Activated effector memory CD4-positive, alpha-beta T cell treated with Interleukin-2 at 50 U/mL for 16 hours (primary cell): ENCODE measurements at regions not wholly inside any gene's neighbourhood (a gene's known extent, or its start where the extent isn't known, plus 50 kb on each side); places are given as distances from the start of the nearest gene placed in this dataset.
"Not testable (repeated sequence)": the region's sequence is repeated elsewhere in the genome, so short reads cannot be mapped to it uniquely, and the experiment has no call there.

Experiments
- DNase-seq: peaks from one replicate; pipeline ENCODE4 v3.0.0-alpha.2; 2020

GRCh38 chr5:118156181-118156580 is 832.2 kb downstream of the DTWD2 start:
- no peak for DNase-seq

- DNase-seq, result no peak
These were observed 841.5 kb downstream of the DTWD2 start for GRCh38 chr5:118146824-118147223.

DNA sequence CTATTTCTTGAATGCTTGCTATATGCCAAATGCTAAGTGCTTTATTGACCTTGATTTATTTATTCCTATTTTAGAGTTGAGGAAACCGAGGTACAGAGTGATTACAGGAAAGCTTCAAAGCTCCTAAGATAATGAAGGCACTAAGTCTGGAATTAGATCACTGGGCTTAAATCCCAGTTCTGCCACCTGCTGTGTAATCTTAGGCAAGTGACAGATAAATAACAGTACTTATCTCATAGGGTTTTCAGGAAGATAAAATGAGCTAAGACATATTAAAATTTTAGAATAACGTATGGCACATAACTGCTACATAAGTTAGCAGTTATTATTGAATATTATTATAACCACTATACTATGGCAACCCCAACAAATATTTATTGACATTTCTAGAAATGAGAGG is 843.8 kb downstream of the DTWD2 start:
- no peak for DNase-seq

GRCh38 chr5:118139361-118139760 is 849.0 kb downstream of the DTWD2 start:
- no peak for DNase-seq

DNA sequence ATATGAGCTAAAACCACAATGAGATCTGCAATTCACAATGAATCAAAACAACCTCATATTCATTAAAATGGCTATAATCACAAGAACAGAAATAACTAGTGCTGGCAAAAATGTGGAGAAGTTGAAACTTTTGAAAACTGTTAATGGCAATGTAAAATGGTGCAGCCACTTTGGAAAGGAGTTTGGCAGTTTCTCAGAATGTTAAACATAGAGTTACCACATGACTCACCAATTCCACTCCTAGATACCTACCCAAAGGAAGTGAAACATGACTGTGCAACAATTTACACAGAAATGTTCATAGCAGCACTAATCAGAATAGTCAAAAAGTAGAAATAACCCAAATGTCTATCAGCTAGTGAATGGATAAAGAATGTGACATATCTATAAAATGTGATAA is 862.2 kb downstream of the DTWD2 start:
- no peak for DNase-seq

DNA sequence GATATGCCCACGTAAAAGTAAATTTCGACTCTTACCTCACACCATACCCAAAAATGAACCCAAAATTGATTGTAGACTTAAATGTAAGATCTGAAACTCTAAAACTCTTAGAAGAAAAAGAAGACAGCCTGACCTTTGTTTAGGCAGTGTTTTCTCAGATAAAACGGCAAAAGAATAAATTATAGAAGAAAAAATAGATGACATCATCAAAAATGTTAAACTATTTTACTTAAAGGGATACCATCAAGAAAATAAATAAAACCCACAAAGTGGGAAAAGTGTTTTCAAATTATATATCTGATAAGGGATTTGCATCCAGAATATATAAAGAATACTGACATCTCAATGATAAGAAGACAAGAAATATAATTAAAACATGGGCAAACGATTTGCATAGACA is 862.7 kb downstream of the DTWD2 start:
- no peak for DNase-seq

GRCh38 chr5:118121258-118121657 is 867.1 kb downstream of the DTWD2 start:
- no peak for DNase-seq

DNA sequence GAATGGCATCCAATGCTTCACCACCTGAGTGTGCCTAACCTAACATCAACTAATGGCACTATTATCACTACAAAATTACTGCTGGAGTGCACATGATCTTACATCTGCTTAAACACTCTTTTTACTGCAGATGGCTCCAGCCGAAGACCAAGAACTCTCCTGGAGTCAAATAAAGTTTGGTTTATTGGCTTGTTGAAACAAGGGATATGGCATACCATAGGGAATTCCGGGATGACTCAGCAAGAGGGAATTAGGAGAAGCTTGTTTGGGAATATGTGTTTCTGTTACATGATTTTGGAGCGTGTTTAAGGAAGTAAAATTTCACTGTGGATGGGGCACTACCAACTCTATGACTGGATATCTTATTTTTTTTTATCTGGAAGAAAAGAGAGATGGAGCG is 872.6 kb downstream of the DTWD2 start:
- DNase-seq, result no peak

DNA sequence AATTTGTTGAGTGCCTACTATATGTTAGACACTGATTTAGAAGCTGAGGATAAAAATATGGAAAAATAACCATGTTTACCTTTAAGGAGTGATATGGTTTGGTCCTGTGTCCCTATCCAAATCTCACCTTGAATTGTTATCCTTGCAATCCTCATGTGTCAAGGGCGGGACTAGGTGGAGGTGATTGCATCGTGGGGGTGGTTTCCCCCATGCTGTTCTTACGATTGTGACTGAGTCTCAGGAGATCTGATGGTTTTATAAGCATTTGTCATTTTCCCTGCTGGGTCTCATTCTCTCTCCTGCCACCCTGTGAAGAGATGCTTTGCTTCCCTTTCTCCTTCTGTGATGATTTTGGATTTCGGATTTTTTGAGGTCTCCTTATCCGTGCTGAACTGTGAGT is 876.4 kb downstream of the DTWD2 start:
- DNase-seq, result no peak

GRCh38 chr5:118107246-118107645 is 881.1 kb downstream of the DTWD2 start:
- not testable (repeated sequence) for DNase-seq

DNA sequence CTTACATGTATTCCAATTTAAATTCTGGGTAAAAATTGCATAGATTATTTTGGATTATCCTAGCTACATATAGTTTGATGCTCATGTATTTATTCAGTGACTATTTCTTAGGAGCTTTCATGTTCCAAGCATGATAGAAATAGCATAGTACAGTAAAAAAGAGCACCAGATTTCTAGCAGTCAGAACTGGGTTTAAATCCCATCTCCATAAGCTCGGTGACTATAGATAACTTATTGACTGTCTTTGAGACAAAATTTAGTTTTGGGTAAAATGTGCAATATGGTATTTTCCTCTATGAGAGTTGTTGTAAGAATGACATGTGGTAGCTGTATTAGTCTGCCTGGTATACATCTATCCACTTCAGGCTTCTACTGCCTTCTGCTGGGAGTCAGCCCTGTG is 889.6 kb downstream of the DTWD2 start:
- no peak for DNase-seq

- no peak for DNase-seq
These were observed 893.2 kb downstream of the DTWD2 start for GRCh38 chr5:118095115-118095514.

- no peak for DNase-seq
These were observed 899.9 kb downstream of the DTWD2 start for GRCh38 chr5:118088448-118088847.

DNA sequence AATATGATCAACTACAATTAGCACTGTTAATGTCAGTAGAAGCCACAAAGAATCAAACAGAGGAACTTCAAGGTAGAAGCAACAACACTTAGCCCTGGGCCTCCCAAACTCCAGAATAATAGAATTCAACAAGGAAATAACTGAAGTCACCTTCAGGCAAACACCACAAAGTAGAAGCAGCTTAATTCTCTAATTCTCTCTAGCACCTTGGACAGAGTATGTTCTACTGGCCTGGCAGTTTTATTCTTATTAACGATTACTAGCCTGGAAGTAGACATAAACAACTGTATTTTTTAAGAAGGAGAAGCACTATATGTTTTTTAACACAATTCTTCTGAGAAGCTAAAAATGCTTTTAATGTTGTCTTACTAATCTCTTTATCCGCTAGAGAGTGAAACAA is 911.9 kb downstream of the DTWD2 start:
- no peak for DNase-seq

DNA sequence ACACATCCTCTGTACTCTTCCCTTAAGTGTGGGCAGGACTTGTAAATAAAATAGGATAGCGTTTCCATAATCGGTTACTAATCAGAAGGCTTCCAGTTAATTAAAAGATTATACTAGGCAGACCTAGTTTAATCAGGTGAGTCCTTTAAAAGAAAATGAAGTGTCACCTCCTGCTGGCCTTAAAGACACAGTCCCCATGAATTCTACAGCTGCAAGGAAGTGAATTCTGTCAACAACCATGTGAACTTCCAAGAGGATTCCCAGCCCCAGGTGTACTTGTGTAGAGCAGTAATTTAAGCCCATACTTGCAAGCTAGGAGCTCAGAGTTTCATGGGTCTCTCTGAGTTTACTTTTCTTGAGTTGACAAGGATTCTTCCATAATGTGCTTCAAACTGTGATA is 918.3 kb downstream of the DTWD2 start:
- no peak for DNase-seq

- no peak for DNase-seq
These were observed 918.9 kb downstream of the DTWD2 start for GRCh38 chr5:118069452-118069851.

GRCh38 chr5:118068886-118069285 is 919.5 kb downstream of the DTWD2 start:
- no peak for DNase-seq

- not testable (repeated sequence) for DNase-seq
These were observed 924.5 kb downstream of the DTWD2 start for GRCh38 chr5:118063836-118064235.

GRCh38 chr5:118060833-118061232 is 927.5 kb downstream of the DTWD2 start:
- DNase-seq, result no peak

DNA sequence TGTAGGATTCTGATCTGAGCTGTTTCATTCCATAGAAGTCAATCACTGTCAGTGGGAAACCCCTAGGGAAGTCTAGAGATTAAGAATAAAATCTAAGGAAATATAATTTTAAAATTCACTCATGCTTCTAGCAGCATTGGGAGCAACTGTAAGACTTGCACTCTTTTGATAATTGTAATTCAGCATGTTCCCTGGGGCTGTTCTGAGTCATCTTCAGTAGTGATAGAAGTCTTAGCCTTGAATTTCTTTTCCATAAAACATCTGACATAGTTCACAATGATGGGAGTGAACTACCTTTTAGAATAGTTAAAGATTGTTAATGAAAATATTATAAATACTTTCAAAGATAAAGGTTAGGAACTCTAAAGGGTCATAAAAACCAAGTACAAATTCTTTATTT is 935.8 kb downstream of the DTWD2 start:
- no peak for DNase-seq

DNA sequence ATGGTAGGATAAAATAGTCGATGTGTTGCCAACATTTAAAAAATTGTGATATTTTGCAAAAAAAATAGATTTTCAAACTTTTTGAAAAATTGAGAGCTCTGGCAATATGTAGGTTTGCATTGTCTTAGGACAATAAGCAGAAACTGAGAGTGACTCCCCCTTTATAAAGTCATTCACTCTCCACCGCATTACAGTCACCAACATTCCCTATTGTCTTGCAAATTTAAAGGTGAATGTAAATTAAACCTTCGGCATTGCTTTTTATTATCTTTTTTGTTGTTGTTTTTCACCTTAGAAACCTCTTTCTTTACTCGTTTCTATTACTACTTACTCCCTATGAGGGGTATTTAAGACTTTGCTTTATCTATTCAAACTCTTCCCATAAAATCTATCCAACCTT is 944.2 kb downstream of the DTWD2 start:
- DNase-seq, result no peak

- no peak for DNase-seq
These were observed 944.8 kb downstream of the DTWD2 start for GRCh38 chr5:118043531-118043930.

GRCh38 chr5:118042076-118042475 is 946.3 kb downstream of the DTWD2 start:
- no peak for DNase-seq

DNA sequence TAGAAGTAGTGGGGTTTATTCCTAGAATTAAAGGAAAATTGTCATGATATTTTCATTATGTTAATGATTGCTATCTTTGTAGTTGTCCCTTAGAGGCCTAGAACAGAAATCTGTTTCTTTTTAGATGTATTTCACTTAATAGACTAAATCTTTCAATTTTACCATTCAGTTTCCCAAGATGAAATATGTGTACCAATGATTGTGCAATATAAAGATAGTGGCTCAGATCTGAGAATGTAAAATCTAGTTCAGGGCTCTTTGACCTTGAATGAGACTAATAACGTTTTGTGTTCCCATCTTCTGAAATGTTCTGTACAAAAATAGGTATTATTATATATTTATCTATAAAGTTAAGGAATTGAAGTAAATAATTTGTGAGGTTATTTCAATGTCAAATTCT is 947.9 kb downstream of the DTWD2 start:
- DNase-seq, result no peak

DNA sequence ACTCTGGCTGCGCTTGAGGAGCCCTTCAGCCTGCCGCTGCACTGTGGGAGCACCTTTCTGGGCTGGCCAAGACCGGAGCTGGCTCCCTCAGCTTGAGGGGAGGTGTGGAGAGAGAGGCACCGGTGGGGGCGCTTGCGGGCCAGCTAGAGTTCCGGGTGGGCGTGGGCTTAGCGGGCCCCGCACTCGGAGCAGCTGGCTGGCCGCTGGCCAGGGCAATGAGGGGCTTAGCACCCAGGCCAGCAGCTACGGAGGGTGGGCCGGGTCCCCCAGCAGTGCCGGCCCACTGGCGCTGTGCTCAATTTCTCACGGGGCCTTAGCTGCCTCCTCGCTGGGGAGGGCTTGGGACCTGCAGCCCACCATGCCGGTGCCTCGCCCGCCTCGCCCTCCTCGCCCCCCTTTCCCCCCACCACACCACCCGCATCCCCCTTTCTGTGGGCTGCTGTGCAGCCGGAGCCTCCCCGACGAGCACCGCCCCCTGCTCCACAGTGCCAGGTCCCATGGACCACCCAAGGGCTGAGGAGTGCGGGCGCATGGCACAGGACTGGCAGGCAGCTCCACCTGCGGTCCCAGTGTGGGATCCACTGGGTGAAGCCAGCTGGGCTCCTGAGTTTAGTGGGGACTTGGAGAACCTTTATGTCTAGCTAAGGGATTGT is 954.5 kb downstream of the DTWD2 start:
- DNase-seq, result no peak

DNA sequence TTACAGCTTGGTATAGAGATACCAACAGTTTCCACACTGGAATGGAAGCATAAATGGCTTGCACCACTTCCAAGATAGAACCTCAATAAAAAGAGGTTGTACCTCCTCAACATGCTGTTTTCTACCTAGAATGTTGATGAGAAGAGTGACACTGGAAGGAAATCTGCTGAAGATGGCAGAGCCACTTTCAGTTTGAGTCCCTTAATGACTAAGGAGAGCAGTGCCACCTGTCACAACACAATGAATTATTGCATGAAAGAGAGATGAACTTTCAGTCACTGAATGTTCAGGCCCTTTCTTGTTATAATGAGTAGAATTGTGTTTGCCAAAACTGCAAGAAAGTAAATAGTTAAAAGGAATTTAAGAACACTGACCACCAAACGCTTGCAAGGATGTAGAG is 958.5 kb downstream of the DTWD2 start:
- DNase-seq, result no peak
